IPS DF 4.7 (cell line): ENCODE measurements at regions not wholly inside any gene's neighbourhood (a gene's known extent, or its start where the extent isn't known, plus 50 kb on each side); places are given as distances from the start of the nearest gene placed in this dataset.
"Not testable (repeated sequence)": the region's sequence is repeated elsewhere in the genome, so short reads cannot be mapped to it uniquely, and the experiment has no call there.

Experiments used
- DNase-seq: peaks from one replicate; pipeline ENCODE4 v3.0.0-alpha.2; 2013; ENCODE audit warnings: low spot score; ENCODE audit errors: extremely low read depth

GRCh38 chr17:72571813-72572396, 451.1 kb downstream of the SOX9 start:
- no peak for DNase-seq

GRCh38 chr17:72572604-72573491, 452.0 kb downstream of the SOX9 start:
- no peak for DNase-seq

- DNase-seq: not testable (repeated sequence)
These were observed 452.6 kb downstream of the SOX9 start for GRCh38 chr17:72573492-72573801.

GRCh38 chr17:72574675-72575510, 454.1 kb downstream of the SOX9 start:
- DNase-seq: no peak

GRCh38 chr17:72575542-72576233, 454.9 kb downstream of the SOX9 start:
- no peak for DNase-seq

GRCh38 chr17:72576289-72576759, 455.5 kb downstream of the SOX9 start:
- no peak for DNase-seq

GRCh38 chr17:72578817-72579470, 458.1 kb downstream of the SOX9 start:
- no peak for DNase-seq

- DNase-seq: no peak
These were observed 459.1 kb downstream of the SOX9 start for GRCh38 chr17:72579990-72580320.

- DNase-seq: no peak
These were observed 459.7 kb downstream of the SOX9 start for GRCh38 chr17:72580321-72581127.

- no peak for DNase-seq
These were observed 466.3 kb downstream of the SOX9 start for GRCh38 chr17:72587156-72587555.

- no peak for DNase-seq
These were observed 467.1 kb downstream of the SOX9 start for GRCh38 chr17:72587773-72588511.

GRCh38 chr17:72588561-72588960, 467.7 kb downstream of the SOX9 start:
- DNase-seq: no peak

- DNase-seq: no peak
These were observed 468.1 kb downstream of the SOX9 start for GRCh38 chr17:72588961-72589360.

- no peak for DNase-seq
These were observed 469.6 kb downstream of the SOX9 start for GRCh38 chr17:72590382-72590781.

GRCh38 chr17:72590882-72591281, 470.1 kb downstream of the SOX9 start:
- DNase-seq: no peak

- no peak for DNase-seq
These were observed 470.7 kb downstream of the SOX9 start for GRCh38 chr17:72591289-72592241.

- DNase-seq: no peak
These were observed 471.6 kb downstream of the SOX9 start for GRCh38 chr17:72592242-72592966.

- DNase-seq: no peak
These were observed 472.1 kb downstream of the SOX9 start for GRCh38 chr17:72592967-72593325.
